MM.1S (cell line): ENCODE measurements at regions not wholly inside any gene's neighbourhood (a gene's known extent, or its start where the extent isn't known, plus 50 kb on each side); places are given as distances from the start of the nearest gene placed in this dataset.

ENCODE experiments used
- CTCF ChIP-seq: fragments of 300-600 bp; sonication (generic); IDR thresholded peaks from 2 replicates; pipeline ENCODE4 v1.5.1; 2016; ENCODE audit warnings: antibody characterized with exemption, low read length, mixed read lengths
- EZH2phosphoT487 ChIP-seq: fragments of 300-600 bp; sonication (generic); IDR thresholded peaks from 2 replicates; pipeline ENCODE4 v1.6.1; 2018; ENCODE audit warnings: antibody characterized with exemption, low read length

GRCh38 chr6:133726188-133726587, 162.7 kb upstream of the TCF21 start:
- TF ChIP-seq CTCF (no peak), EZH2phosphoT487 (no peak)
